Neural crest cell (in vitro differentiated cells): ENCODE measurements at regions not wholly inside any gene's neighbourhood (a gene's known extent, or its start where the extent isn't known, plus 50 kb on each side); places are given as distances from the start of the nearest gene placed in this dataset.

Source experiments
- DNase-seq: peaks from one replicate; pipeline ENCODE4 v3.0.0; 2021; ENCODE audit warnings: low read depth, mixed read lengths, low spot score
- H3K27ac Mint-ChIP-seq: one replicate; pipeline ENCODE4 v1.8.0; 2021; ENCODE audit warnings: mild to moderate bottlenecking, mixed read lengths; ENCODE audit not compliant: unreplicated experiment
- H3K27me3 Mint-ChIP-seq: 2 replicates; pipeline ENCODE4 v1.8.0; 2021; ENCODE audit warnings: low read depth, mild to moderate bottlenecking, mixed read lengths
- H3K36me3 Mint-ChIP-seq: 2 replicates; pipeline ENCODE4 v1.8.0; 2021; ENCODE audit warnings: low read depth, mild to moderate bottlenecking, mixed read lengths
- H3K4me1 Mint-ChIP-seq: 2 replicates; pipeline ENCODE4 v1.8.0; 2021; ENCODE audit warnings: mixed read lengths
- H3K4me3 Mint-ChIP-seq: one replicate; pipeline ENCODE4 v1.8.0; 2021; ENCODE audit warnings: mild to moderate bottlenecking, mixed read lengths
- H3K9me3 Mint-ChIP-seq: 2 replicates; pipeline ENCODE4 v1.8.0; 2021; ENCODE audit warnings: mixed read lengths
- CTCF ChIP-seq: fragments of 200-600 bp; sonication (generic); conservative IDR thresholded peaks from 2 replicates; pipeline ENCODE4 v1.5.0; 2021; ENCODE audit warnings: antibody characterized with exemption, mild to moderate bottlenecking

GRCh38 chr6:99780556-99780885, 173.9 kb downstream of the PRDM13 start:
- no peak overlapping the region for H3K27ac Mint-ChIP-seq

GRCh38 chr6:99789767-99790166, 183.1 kb downstream of the PRDM13 start:
- no peak overlapping the region for H3K4me3 Mint-ChIP-seq
- no peak for DNase-seq
- TF ChIP-seq CTCF = no peak
- H3K36me3 Mint-ChIP-seq = no peaks in the 10 kb centered on the region
- no peaks in the 10 kb centered on the region for H3K4me1 Mint-ChIP-seq
- H3K27me3 Mint-ChIP-seq = peaks cover 49% of the 10 kb centered on the region
- no peak overlapping the region for H3K27ac Mint-ChIP-seq
- no peaks in the 10 kb centered on the region for H3K9me3 Mint-ChIP-seq

More at GRCh38 chr6:99780556-99780885, 173.9 kb downstream of the PRDM13 start:
- Mint-ChIP-seq H3K27me3 (peaks cover 44% of the 10 kb centered on the region), H3K36me3 (no peaks in the 10 kb centered on the region), H3K4me3 (no peak overlapping the region), H3K4me1 (no peaks in the 10 kb centered on the region), H3K9me3 (no peaks in the 10 kb centered on the region)
- no peak for DNase-seq
- no peak for TF ChIP-seq CTCF

GRCh38 chr6:99790679-99791078, 184.0 kb downstream of the PRDM13 start:
- H3K9me3 Mint-ChIP-seq = no peaks in the 10 kb centered on the region
- H3K27ac Mint-ChIP-seq = no peak overlapping the region
- no peak for DNase-seq
- no peaks in the 10 kb centered on the region for H3K4me1 Mint-ChIP-seq
- peak; percentile 60 for TF ChIP-seq CTCF
- H3K4me3 Mint-ChIP-seq = no peak overlapping the region
- H3K36me3 Mint-ChIP-seq = no peaks in the 10 kb centered on the region
- H3K27me3 Mint-ChIP-seq = peaks cover 53% of the 10 kb centered on the region

- peaks cover 7% of the 10 kb centered on the region for H3K9me3 Mint-ChIP-seq
- no peak for TF ChIP-seq CTCF
- no peak overlapping the region for H3K4me3 Mint-ChIP-seq
- no peak for DNase-seq
- H3K27me3 Mint-ChIP-seq = peaks cover 13% of the 10 kb centered on the region
- no peaks in the 10 kb centered on the region for H3K36me3 Mint-ChIP-seq
- H3K27ac Mint-ChIP-seq = no peak overlapping the region
- no peaks in the 10 kb centered on the region for H3K4me1 Mint-ChIP-seq
Observed at GRCh38 chr6:99801805-99802204, 192.2 kb downstream of the MCHR2 start.

- no peaks in the 10 kb centered on the region for H3K4me1 Mint-ChIP-seq
- H3K9me3 Mint-ChIP-seq = peaks cover 7% of the 10 kb centered on the region
- no peak overlapping the region for H3K27ac Mint-ChIP-seq
- no peak overlapping the region for H3K4me3 Mint-ChIP-seq
- peaks cover 9% of the 10 kb centered on the region for H3K27me3 Mint-ChIP-seq
- DNase-seq = no peak
- TF ChIP-seq CTCF = peak; percentile 43
- no peaks in the 10 kb centered on the region for H3K36me3 Mint-ChIP-seq
Observed at GRCh38 chr6:99802396-99803031, 191.5 kb downstream of the MCHR2 start.

- Mint-ChIP-seq H3K9me3 (no peaks in the 10 kb centered on the region), H3K36me3 (no peaks in the 10 kb centered on the region), H3K4me1 (no peaks in the 10 kb centered on the region), H3K4me3 (no peak overlapping the region), H3K27ac (no peak overlapping the region), H3K27me3 (peaks cover 34% of the 10 kb centered on the region)
- no peak for TF ChIP-seq CTCF
- no peak for DNase-seq
Observed at GRCh38 chr6:99808992-99809391, 185.0 kb downstream of the MCHR2 start.
